ENCODE measurements at regions not wholly inside any gene's neighbourhood (a gene's known extent, or its start where the extent isn't known, plus 50 kb on each side); places are given as distances from the start of the nearest gene placed in this dataset.

GRCh38 chr11:92822410-92822809 is 147.0 kb upstream of the MTNR1B start (continued):
- no peak for TF ChIP-seq CHD7 (IDR thresholded peaks at IDR 0.05; ENCODE audit: insufficient replicate concordance, low read length)
- no peak for TF ChIP-seq TBP (IDR thresholded peaks at IDR 0.05; ENCODE audit: low read depth, low read length)
- TF ChIP-seq YY1 (IDR thresholded peaks at IDR 0.05; ENCODE audit: low read depth, low read length) = no peak
- TF ChIP-seq TAF1 (IDR thresholded peaks at IDR 0.05; ENCODE audit: low read depth, low read length) = no peak
- TF ChIP-seq ATF3 (IDR thresholded peaks at IDR 0.05; ENCODE audit: insufficient read depth, low read depth, low read length) = no peak
- no peak for TF ChIP-seq CEBPB (IDR thresholded peaks at IDR 0.05; ENCODE audit: low read depth, low read length)
- TF ChIP-seq HDAC2 (IDR thresholded peaks at IDR 0.05; ENCODE audit: borderline replicate concordance in 1 of 2, low read depth in 2 of 2, low read length in 2 of 2) = no peak
- TF ChIP-seq JUND (IDR thresholded peaks at IDR 0.05; ENCODE audit: low read length) = no peak
- no peak for TF ChIP-seq BRCA1 (IDR thresholded peaks at IDR 0.05; ENCODE audit: low read depth, low read length)
- no peak for TF ChIP-seq RBBP5 (IDR thresholded peaks at IDR 0.05; ENCODE audit: borderline replicate concordance, low read depth, low read length)
- TF ChIP-seq EZH2 (IDR thresholded peaks at IDR 0.05; ENCODE audit: low read depth, low read length, severe bottlenecking) = no peak
- TF ChIP-seq SIRT6 (IDR thresholded peaks at IDR 0.05; ENCODE audit: low read length) = no peak
